Ascending aorta (tissue), 2 donors: ENCODE measurements at regions not wholly inside any gene's neighbourhood (a gene's known extent, or its start where the extent isn't known, plus 50 kb on each side); places are given as distances from the start of the nearest gene placed in this dataset.

Experiments
- DNase-seq, 2 donors: peaks; one replicate each; pipeline ENCODE4 v3.0.0-alpha.2; 2019; ENCODE audit warnings: low spot score in 2 of 2
- H3K27ac ChIP-seq, 2 donors: fragments of 200-600 bp; sonication (generic); one replicate each; pipeline ENCODE4 v1.5.1; 2016 to 2017; ENCODE audit warnings: mild to moderate bottlenecking in 1 of 2
- H3K27me3 ChIP-seq: fragments of 200-600 bp; sonication (generic); one replicate; pipeline ENCODE4 v1.5.1; 2017
- H3K36me3 ChIP-seq, 2 donors: fragments of 200-600 bp; sonication (generic); one replicate each; pipeline ENCODE4 v1.5.1; 2016
- H3K4me1 ChIP-seq, 2 donors: fragments of 200-600 bp; sonication (generic); one replicate each; pipeline ENCODE4 v1.5.1; 2016 to 2017; ENCODE audit warnings: mild to moderate bottlenecking in 1 of 2
- H3K4me3 ChIP-seq, 2 donors: fragments of 200-600 bp; sonication (generic); one replicate each; pipeline ENCODE4 v1.5.1; 2016 to 2017; ENCODE audit warnings: mild to moderate bottlenecking in 1 of 2
- H3K9me3 ChIP-seq, 2 donors: fragments of 200-600 bp; sonication (generic); one replicate each; pipeline ENCODE4 v1.5.1; 2016
- CTCF ChIP-seq, 3 experiments: fragments of 200-600 bp in 2 of 3; fragments of 450-650 bp in 1 of 3; sonication (generic) in 2 of 3; IDR thresholded peaks; one replicate each; pipeline ENCODE4 v1.5.1; 2016 to 2019; ENCODE audit warnings: antibody characterized with exemption in 3 of 3, mild to moderate bottlenecking in 1 of 3, moderate library complexity in 1 of 3
- intact Hi-C: fragments of 100-400 bp; cut with DNase I; formaldehyde crosslinking; loops from one replicate; pipeline ENCODE4 v1.15.1; 2023

GRCh38 chr21:26777166-26777565 is 68.0 kb downstream of the ADAMTS1 start:
- Histone ChIP-seq H3K27me3 (no peaks in the 10 kb centered on the region), H3K36me3 (no peaks in the 10 kb centered on the region), H3K27ac (no peak overlapping the region), H3K4me1 (peaks cover under 1 to 10% of the 10 kb centered on the region in 2 donors), H3K9me3 (no peaks in the 10 kb centered on the region), H3K4me3 (no peak overlapping the region)
- DNase-seq = no peak
- TF ChIP-seq CTCF (IDR thresholded peaks at IDR 0.05) = no peak
- intact Hi-C loops = no loop called here

- Histone ChIP-seq H3K4me1 (peaks cover 0 to 3% of the 10 kb centered on the region in 2 donors), H3K27me3 (no peaks in the 10 kb centered on the region)
- intact Hi-C loops = no loop called here
Measured at GRCh38 chr21:26776310-26777021, 68.7 kb downstream of the ADAMTS1 start.

GRCh38 chr21:26773058-26773457 is 72.2 kb downstream of the ADAMTS1 start:
- Histone ChIP-seq H3K9me3 (no peaks in the 10 kb centered on the region), H3K4me1 (no peaks in the 10 kb centered on the region), H3K36me3 (no peaks in the 10 kb centered on the region), H3K27ac (no peak overlapping the region), H3K27me3 (no peaks in the 10 kb centered on the region), H3K4me3 (no peak overlapping the region)
- no peak for TF ChIP-seq CTCF (IDR thresholded peaks at IDR 0.05)
- intact Hi-C loops = no loop called here
- no peak for DNase-seq

More at GRCh38 chr21:26776310-26777021, 68.7 kb downstream of the ADAMTS1 start:
- Histone ChIP-seq H3K27ac (no peak overlapping the region), H3K36me3 (no peaks in the 10 kb centered on the region), H3K4me3 (no peak overlapping the region), H3K9me3 (no peaks in the 10 kb centered on the region)
- no peak for TF ChIP-seq CTCF (IDR thresholded peaks at IDR 0.05)
- no peak for DNase-seq

- no peak overlapping the region for H3K27ac ChIP-seq
- H3K9me3 ChIP-seq = no peaks in the 10 kb centered on the region
- no peaks in the 10 kb centered on the region for H3K27me3 ChIP-seq
- H3K4me3 ChIP-seq = no peak overlapping the region
- intact Hi-C loops = loop anchor here (2.0 to 5.0 kb wide), 2 partner anchors 73 to 933 kb away; no protein-coding TSS in a partner anchor
- no peaks in the 10 kb centered on the region for H3K4me1 ChIP-seq
- no peak for DNase-seq
- TF ChIP-seq CTCF (IDR thresholded peaks at IDR 0.05) = peak; percentile 31 to 70 (median 70)
- H3K36me3 ChIP-seq = no peaks in the 10 kb centered on the region
Measured at GRCh38 chr21:26769613-26770188, 75.5 kb downstream of the ADAMTS1 start.

- DNase-seq = no peak
- no peaks in the 10 kb centered on the region for H3K9me3 ChIP-seq
- no peak overlapping the region for H3K4me3 ChIP-seq
- no peak for TF ChIP-seq CTCF (IDR thresholded peaks at IDR 0.05)
- no peaks in the 10 kb centered on the region for H3K4me1 ChIP-seq
- intact Hi-C loops = loop anchor here (5.0 kb wide), 1 partner anchor 935 kb away; no protein-coding TSS in a partner anchor
- no peaks in the 10 kb centered on the region for H3K27me3 ChIP-seq
- H3K27ac ChIP-seq = no peak overlapping the region
- no peaks in the 10 kb centered on the region for H3K36me3 ChIP-seq
Measured at GRCh38 chr21:26766826-26767325, 78.3 kb downstream of the ADAMTS1 start.
